ENCODE measurements at regions not wholly inside any gene's neighbourhood (a gene's known extent, or its start where the extent isn't known, plus 50 kb on each side); places are given as distances from the start of the nearest gene placed in this dataset.

- H3K36me3 ChIP-seq (replicated peaks in 1 of 2), result no peaks in the 10 kb centered on the region
- H3K9me3 ChIP-seq (replicated peaks in 1 of 3), result no peaks in the 10 kb centered on the region
- H3K27me3 ChIP-seq, result no peaks in the 10 kb centered on the region
- DNase-seq, result no peak
- intact Hi-C loops (cut with DNase I), result no loop called here
- no peak overlapping the region for H3K27ac ChIP-seq
- H3K4me3 ChIP-seq, result no peak overlapping the region
- H3K4me1 ChIP-seq (replicated peaks in 1 of 2), result no peaks in the 10 kb centered on the region
- WGBS, 4 donors, result 71 to 84% (median 80%) methylated on average over 2 of the region's 2 CpGs
- TF ChIP-seq POLR2A (IDR thresholded peaks at IDR 0.05) (no peak), CTCF (IDR thresholded peaks at IDR 0.05) (no peak)
Measured at GRCh38 chr4:123306769-123307168, 89.8 kb upstream of the SPRY1 start.

GRCh38 chr4:123308667-123309066 lies 87.9 kb upstream of the SPRY1 start:
- no peak overlapping the region for H3K27ac ChIP-seq
- no peak for DNase-seq
- intact Hi-C loops (cut with DNase I), result no loop called here
- H3K27me3 ChIP-seq, result no peaks in the 10 kb centered on the region
- WGBS, 4 donors, result 91 to 100% (median 98%) methylated on average over 1 of the region's 1 CpG
- H3K9me3 ChIP-seq (replicated peaks in 1 of 3), result no peaks in the 10 kb centered on the region
- no peaks in the 10 kb centered on the region for H3K4me1 ChIP-seq (replicated peaks in 1 of 2)
- H3K4me3 ChIP-seq, result no peak overlapping the region
- H3K36me3 ChIP-seq (replicated peaks in 1 of 2), result no peaks in the 10 kb centered on the region
- TF ChIP-seq POLR2A (IDR thresholded peaks at IDR 0.05) (no peak), CTCF (IDR thresholded peaks at IDR 0.05) (no peak)

- Histone ChIP-seq H3K4me1 (replicated peaks in 1 of 2) (no peaks in the 10 kb centered on the region), H3K27ac (no peak overlapping the region), H3K9me3 (replicated peaks in 1 of 3) (no peaks in the 10 kb centered on the region), H3K4me3 (no peak overlapping the region), H3K27me3 (no peaks in the 10 kb centered on the region), H3K36me3 (replicated peaks in 1 of 2) (no peaks in the 10 kb centered on the region)
- no peak for DNase-seq
- TF ChIP-seq POLR2A (IDR thresholded peaks at IDR 0.05), result no peak
- no peak for TF ChIP-seq CTCF (IDR thresholded peaks at IDR 0.05)
- WGBS, 4 donors, result 94 to 100% (median 100%) methylated on average over 1 of the region's 1 CpG
- intact Hi-C loops (cut with DNase I), result no loop called here
Measured at GRCh38 chr4:123312116-123312515, 84.5 kb upstream of the SPRY1 start.

DNA sequence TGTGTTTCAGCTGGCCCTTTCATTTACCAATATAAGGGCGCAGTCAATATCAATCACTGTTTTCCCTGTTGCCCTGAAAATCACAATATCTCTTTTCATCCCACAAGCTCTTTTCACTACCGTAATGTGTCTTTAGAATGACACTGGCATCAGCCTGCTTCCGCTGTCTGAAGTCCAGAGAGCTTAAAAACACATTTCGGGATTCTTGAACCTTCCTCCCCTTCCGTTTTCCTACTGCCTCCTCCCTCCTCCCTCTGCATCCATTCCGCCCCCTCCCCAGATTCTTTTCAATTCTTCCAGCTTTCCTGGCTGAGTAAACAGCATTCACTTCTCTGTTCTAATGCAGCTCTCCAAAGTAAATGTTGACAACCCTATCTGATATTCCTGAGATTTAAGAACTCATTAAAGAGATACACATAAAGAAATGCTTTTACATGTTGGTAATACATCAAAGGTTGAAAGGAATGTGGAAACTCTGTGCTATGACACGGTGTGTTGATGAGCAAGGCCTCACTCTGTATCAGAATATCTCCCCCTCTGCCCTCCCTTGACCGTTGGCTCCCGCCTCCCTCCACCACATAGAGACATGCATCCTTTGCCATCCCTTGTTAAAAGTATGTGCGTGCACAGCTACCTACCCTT lies 83.5 kb upstream of the SPRY1 start:
- Histone ChIP-seq H3K27me3 (no peaks in the 10 kb centered on the region), H3K27ac (no peak overlapping the region), H3K36me3 (replicated peaks in 1 of 2) (no peaks in the 10 kb centered on the region), H3K4me1 (replicated peaks in 1 of 2) (no peaks in the 10 kb centered on the region), H3K9me3 (replicated peaks in 1 of 3) (no peaks in the 10 kb centered on the region), H3K4me3 (no peak overlapping the region)
- intact Hi-C loops (cut with DNase I), result no loop called here
- no peak for TF ChIP-seq CTCF (IDR thresholded peaks at IDR 0.05)
- no peak for TF ChIP-seq POLR2A (IDR thresholded peaks at IDR 0.05)
- WGBS, 4 donors, result 81 to 88% (median 84%) methylated on average over 10 of the region's 10 CpGs
- DNase-seq, result no peak

Measured in adrenal gland (tissue), 9 donors.